Rectal smooth muscle tissue (tissue), 1 donor: ENCODE measurements at regions not wholly inside any gene's neighbourhood (a gene's known extent, or its start where the extent isn't known, plus 50 kb on each side); places are given as distances from the start of the nearest gene placed in this dataset.

Experiments
- H3K27ac ChIP-seq: one replicate; pipeline ENCODE4 v1.7.0; 2013; ENCODE audit warnings: low read depth, low read length, inconsistent platforms
- H3K27me3 ChIP-seq: one replicate; pipeline ENCODE4 v1.7.0; 2013; ENCODE audit warnings: low read length; ENCODE audit not compliant: control insufficient read depth, insufficient read depth
- H3K36me3 ChIP-seq: one replicate; pipeline ENCODE4 v1.7.0; 2013; ENCODE audit warnings: low read length; ENCODE audit not compliant: control insufficient read depth, insufficient read depth
- H3K4me1 ChIP-seq: one replicate; pipeline ENCODE4 v1.7.0; 2013; ENCODE audit warnings: low read length; ENCODE audit not compliant: control insufficient read depth, insufficient read depth
- H3K4me3 ChIP-seq: one replicate; pipeline ENCODE4 v1.7.0; 2013; ENCODE audit warnings: low read length
- H3K9ac ChIP-seq: one replicate; pipeline ENCODE4 v1.7.0; 2013; ENCODE audit warnings: low read length

DNA sequence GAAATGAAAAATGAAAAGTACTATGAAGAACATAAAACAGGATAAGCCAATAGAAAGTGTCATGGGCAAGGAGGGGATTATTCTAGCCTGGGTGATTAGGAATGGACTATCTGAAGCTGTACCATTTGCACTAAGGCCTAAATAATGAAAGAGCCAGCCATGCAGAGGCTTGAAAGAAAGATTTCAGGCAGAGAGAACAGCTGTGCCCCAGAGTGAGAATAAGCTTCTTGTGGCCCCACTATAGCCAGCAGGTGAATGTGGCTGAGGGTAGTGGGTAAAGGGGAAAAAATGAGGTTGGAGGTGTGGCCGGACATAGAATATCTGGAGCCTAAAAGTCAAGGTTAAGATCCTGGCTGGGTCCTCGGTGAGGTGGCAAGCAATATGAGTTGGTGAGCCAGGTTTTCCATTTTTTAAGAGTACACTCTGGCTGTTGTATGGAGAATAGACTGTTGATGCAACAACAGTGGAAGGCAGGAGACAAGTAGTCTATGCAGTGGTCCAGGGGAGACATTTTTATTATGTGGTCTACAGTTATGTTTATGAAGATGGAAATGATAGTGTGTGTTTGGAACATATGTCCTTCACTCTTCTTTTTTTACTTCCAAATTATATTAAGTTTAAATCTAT, 135.2 kb upstream of the SETBP1 start:
- no peaks in the 10 kb centered on the region for H3K4me1 ChIP-seq
- no peaks in the 10 kb centered on the region for H3K36me3 ChIP-seq
- no peak overlapping the region for H3K4me3 ChIP-seq
- no peak overlapping the region for H3K27ac ChIP-seq
- H3K9ac ChIP-seq, result no peak overlapping the region
- no peaks in the 10 kb centered on the region for H3K27me3 ChIP-seq

DNA sequence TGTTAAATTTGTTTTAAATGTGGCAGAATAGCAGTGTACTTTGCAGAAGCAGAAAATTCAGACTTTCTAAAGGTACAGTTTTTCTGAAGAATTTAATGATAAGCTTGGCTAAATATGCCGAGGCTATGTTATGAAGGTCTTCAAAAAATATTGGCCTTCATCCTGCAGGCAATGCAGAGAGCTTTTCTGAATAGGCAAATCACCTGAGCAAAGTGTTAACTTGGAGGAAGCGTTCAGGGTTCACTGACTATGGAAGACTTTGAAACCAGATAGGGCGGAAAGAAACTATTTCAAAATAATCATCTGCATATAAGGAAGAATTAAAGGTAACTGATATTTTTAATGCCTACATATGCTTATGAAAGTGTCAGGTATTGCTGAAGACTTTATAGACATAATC, 133.7 kb upstream of the SETBP1 start:
- Histone ChIP-seq H3K36me3 (no peaks in the 10 kb centered on the region), H3K4me3 (no peak overlapping the region), H3K27ac (no peak overlapping the region), H3K4me1 (no peaks in the 10 kb centered on the region), H3K9ac (no peak overlapping the region), H3K27me3 (no peaks in the 10 kb centered on the region)

DNA sequence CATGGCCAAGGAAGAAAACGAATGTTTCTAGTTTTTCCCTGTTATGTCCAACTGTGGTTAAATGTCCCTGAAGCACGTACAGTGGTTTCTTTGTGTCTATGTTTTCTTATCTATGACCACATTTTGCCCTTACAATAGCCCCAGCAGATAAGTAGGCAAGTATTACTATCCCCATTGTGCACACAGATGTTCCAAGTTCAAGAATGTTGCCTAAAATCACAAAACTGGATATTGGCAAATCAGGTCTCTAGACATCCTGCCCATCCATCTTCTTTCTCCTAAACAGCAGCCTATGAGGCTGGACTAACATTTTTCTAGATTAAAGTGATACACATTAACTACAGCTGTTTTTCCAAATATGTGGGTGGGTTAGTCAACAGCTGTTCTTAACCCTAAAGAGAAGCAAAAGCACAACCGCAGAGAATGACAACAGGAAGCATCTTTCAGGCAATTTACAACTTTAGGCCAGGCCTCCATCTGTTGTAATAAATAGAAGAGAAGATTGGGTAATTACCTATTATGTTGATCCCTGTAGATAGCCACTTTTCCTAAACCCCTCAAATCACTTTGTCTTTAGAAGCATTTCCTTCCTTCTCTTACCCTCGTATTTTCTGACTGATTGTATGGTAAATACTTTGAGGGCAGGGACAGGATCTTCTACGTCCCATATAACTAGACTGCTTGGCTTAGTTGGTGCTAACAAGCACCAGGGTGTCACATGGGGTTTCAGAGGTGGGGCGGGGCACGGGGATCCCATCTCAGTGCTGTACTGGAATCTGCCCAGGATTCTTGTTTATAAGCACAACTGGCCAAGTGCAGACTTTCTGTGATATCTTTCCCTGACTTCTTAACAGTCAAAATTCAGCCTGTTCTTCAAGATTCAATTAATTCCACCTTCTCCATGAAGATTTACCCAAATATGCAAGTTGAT, 132.1 kb upstream of the SETBP1 start:
- H3K4me3 ChIP-seq, result no peak overlapping the region
- no peak overlapping the region for H3K9ac ChIP-seq
- no peaks in the 10 kb centered on the region for H3K36me3 ChIP-seq
- H3K27ac ChIP-seq, result no peak overlapping the region
- H3K27me3 ChIP-seq, result no peaks in the 10 kb centered on the region
- H3K4me1 ChIP-seq, result no peaks in the 10 kb centered on the region

DNA sequence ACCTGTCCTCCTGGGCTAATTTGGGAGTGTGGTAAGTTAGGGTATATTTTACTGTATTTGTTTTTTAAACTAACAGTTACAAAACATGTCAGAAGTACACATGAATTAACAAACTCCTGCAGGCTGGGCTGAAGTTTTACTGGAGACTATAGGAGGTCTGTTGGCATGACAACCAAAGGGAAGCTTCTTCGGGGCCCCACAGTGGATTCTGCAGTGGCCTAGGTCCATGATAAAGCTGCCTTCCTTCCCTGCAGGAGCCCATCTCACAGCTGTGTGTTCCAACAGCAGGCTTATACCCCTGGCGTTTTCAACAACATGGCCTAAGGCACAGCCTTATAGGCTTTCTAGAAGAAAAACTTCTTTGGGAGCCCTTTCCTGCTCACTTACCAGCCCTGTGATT, 128.0 kb upstream of the SETBP1 start:
- Histone ChIP-seq H3K4me1 (no peaks in the 10 kb centered on the region), H3K4me3 (no peak overlapping the region), H3K27ac (no peak overlapping the region), H3K9ac (no peak overlapping the region), H3K27me3 (no peaks in the 10 kb centered on the region), H3K36me3 (no peaks in the 10 kb centered on the region)

DNA sequence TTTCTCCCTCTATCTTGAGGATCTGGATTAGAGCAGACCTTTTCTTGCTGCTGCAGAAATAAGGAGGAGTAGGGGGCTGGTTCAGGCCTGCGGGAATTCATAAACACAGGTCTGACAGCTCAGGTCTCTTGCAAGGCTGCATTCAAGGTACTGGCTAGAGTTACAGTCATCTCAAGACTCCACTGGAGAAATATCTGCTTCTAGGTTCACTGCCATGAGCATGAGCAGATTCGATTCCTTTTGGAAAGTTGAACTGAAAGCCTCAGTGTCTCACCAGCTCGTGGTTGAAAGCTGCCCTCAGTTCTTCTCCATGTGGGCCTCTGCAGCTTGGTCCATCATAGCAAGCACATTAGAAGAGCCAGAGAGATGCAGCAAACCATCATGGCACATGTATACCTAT, 124.4 kb upstream of the SETBP1 start:
- Histone ChIP-seq H3K9ac (no peak overlapping the region), H3K27me3 (no peaks in the 10 kb centered on the region), H3K4me3 (no peak overlapping the region), H3K4me1 (no peaks in the 10 kb centered on the region), H3K27ac (no peak overlapping the region), H3K36me3 (no peaks in the 10 kb centered on the region)

DNA sequence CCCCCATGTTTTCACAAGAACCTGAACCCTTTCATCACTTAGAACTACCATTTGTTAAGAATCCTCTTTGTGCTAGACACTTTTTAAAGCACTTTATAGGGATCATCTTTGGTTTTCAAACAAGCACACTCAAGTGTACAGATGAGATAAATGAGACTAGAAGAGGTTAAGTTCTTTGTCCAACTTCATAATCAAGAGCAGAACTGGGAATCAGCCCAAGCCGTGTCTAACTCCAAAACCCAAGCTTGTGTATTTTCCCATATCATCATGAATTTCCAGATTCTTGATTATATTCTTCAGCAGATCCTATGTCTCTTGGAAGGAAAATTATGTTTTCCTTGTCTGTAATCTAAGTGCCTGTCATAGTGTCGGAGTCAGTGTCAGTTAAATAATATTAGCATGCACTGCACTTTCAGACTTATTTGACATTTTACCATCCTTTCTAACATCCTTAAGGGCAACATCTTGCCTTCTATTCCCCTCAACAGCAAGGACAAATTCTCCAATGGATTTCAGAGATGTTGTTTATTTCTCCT, 123.0 kb upstream of the SETBP1 start:
- Histone ChIP-seq H3K27me3 (no peaks in the 10 kb centered on the region), H3K36me3 (no peaks in the 10 kb centered on the region), H3K27ac (no peak overlapping the region), H3K4me1 (no peaks in the 10 kb centered on the region), H3K9ac (no peak overlapping the region), H3K4me3 (no peak overlapping the region)

DNA sequence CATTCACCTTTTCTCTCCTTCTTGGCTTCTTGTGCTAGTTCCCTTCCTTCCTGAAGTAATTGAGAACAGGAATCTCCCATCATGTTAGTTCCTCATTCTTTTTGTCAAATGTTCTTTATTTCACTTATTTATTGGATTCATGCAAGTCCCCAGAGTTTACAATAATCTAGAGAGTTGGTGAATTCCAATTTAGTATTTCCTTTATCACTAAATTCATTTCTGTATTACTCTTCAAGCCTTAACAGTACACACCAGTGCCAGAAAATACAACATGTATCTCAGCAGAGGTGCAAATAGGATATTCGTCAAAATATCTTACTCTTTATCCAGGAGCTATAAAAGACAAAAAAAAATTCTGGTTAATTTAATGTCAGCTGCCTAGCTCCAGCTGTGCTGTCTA, 121.9 kb upstream of the SETBP1 start:
- Histone ChIP-seq H3K27me3 (no peaks in the 10 kb centered on the region), H3K4me3 (no peak overlapping the region), H3K27ac (no peak overlapping the region), H3K9ac (no peak overlapping the region), H3K4me1 (no peaks in the 10 kb centered on the region), H3K36me3 (no peaks in the 10 kb centered on the region)

DNA sequence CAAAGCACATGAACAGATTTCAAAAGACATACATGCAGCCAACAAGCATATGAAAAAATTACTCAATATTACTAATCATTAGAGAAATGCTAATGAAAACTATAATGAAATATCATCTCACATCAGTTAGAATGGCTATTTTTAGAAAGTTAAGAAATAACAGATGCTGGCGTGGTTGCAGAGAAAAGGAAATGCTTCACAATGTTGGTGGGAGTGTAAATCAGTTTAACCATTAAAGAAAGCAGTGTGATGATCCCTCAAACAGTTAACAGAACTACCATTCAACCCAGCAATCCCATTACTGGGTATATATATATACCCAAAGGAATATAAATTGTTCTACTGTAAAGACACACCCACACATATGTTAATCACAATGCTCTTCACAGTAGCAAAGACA, 117.7 kb upstream of the SETBP1 start:
- Histone ChIP-seq H3K9ac (no peak overlapping the region), H3K4me1 (no peaks in the 10 kb centered on the region), H3K27me3 (no peaks in the 10 kb centered on the region), H3K4me3 (no peak overlapping the region), H3K27ac (no peak overlapping the region), H3K36me3 (no peaks in the 10 kb centered on the region)

DNA sequence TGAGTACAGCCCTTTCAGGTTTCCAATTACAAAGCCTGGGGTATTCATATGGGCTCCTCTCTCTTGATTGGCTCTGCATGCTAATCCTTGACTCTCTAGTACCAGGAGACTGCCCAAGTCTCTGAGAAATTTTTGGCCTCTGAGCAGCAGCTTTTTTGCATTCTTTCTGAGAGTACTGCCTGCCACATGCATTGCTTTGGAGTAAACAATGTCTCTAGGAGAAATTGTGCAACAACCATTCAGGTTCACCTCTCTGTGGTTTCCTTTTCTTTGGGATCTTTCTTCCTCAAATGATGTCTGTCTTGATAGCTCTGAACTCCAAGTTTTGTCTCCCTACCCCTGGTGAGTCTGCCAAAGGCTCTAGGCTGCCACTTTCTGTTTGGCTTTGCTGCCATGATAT, 115.8 kb upstream of the SETBP1 start:
- H3K36me3 ChIP-seq, result no peaks in the 10 kb centered on the region
- no peak overlapping the region for H3K27ac ChIP-seq
- H3K9ac ChIP-seq, result no peak overlapping the region
- no peaks in the 10 kb centered on the region for H3K27me3 ChIP-seq
- no peak overlapping the region for H3K4me3 ChIP-seq
- no peaks in the 10 kb centered on the region for H3K4me1 ChIP-seq

DNA sequence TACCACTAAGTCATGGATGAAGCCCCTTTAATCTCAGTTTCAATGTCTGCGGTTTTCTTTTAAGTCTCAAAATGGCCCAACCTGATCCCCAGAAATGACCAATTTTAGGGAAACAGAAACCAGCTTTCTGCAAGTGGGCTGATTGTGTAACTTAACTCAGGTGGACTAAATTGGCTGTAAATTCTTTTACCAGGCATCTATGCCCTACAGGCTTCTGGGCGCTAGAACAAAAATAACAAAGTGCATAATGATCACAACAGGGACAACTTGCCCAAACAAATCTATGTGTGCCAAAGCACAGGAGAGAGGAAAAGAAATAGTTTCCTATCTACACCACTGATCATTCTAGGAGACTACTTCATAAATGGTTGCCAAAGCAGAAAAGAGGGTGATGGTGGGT, 112.3 kb upstream of the SETBP1 start:
- Histone ChIP-seq H3K4me1 (no peaks in the 10 kb centered on the region), H3K4me3 (no peak overlapping the region), H3K27ac (no peak overlapping the region), H3K36me3 (no peaks in the 10 kb centered on the region), H3K9ac (no peak overlapping the region), H3K27me3 (no peaks in the 10 kb centered on the region)

DNA sequence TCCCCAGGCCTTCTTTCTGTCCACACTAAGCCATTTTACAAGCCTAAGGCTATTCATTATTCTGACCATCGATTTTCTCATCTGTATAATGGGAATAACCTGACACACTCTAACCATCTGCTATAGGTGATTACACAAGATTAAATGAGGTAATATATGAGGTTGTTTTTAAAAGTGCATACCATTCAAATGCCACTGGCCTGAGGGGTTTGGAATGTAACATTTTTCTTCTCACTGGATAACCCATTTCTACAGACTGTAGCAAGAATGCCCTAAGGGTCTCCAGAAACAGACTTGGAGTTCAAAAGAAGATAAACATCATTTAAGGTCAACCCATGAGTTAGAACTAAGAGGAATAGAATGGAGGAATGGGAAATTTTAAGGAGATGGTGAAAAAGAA, 111.7 kb upstream of the SETBP1 start:
- Histone ChIP-seq H3K27ac (no peak overlapping the region), H3K36me3 (no peaks in the 10 kb centered on the region), H3K4me3 (no peak overlapping the region), H3K9ac (no peak overlapping the region), H3K4me1 (no peaks in the 10 kb centered on the region), H3K27me3 (no peaks in the 10 kb centered on the region)

DNA sequence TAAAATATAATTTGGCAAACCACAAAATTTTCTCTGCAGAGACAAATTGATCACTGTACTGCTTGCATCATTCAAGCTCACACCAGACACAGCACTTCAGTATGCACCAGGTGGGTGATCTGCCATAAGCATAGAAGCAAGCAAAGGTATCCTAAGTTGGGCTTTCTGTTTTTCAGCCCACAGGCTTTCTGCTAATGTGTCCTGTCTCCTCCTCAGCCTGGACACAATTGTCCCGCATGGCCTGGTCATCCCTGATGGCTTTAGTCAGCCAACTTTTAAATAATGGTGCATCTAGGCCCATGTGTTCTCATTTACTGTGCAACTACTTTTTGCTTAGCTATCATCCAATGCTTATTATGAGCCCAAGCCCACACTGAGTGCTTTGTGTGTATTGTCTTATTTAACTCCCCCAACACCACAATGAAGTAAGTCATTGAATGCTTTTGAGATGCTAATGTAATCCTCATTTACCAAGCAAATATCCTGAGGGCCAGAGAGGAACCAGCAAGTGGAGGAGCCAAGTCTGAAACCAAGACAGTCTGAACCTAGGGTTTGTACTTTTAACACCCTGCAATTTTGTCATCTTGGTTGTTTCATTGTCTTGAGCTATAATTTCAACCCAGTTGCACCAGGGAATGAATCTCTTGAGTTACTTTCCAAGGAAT, 111.2 kb upstream of the SETBP1 start:
- Histone ChIP-seq H3K4me1 (no peaks in the 10 kb centered on the region), H3K27me3 (no peaks in the 10 kb centered on the region), H3K4me3 (no peak overlapping the region), H3K9ac (no peak overlapping the region), H3K36me3 (no peaks in the 10 kb centered on the region), H3K27ac (no peak overlapping the region)
